HEK293T (cell line): ENCODE measurements at regions not wholly inside any gene's neighbourhood (a gene's known extent, or its start where the extent isn't known, plus 50 kb on each side); places are given as distances from the start of the nearest gene placed in this dataset.

Experiments
- BHLHE40 ChIP-seq: fragments of 450-650 bp; IDR thresholded peaks from 2 replicates; pipeline ENCODE4 v1.6.1; 2016; ENCODE audit warnings: mild to moderate bottlenecking, moderate library complexity, borderline replicate concordance
- CTBP1 ChIP-seq: fragments of 450-650 bp; IDR thresholded peaks from 2 replicates; pipeline ENCODE4 v1.6.1; 2016; ENCODE audit warnings: borderline replicate concordance
- ELF4 ChIP-seq: fragments of 450-650 bp; IDR thresholded peaks from 2 replicates; pipeline ENCODE4 v1.6.1; 2017; ENCODE audit warnings: antibody characterized with exemption
- FOXA1 ChIP-seq: fragments of 450-650 bp; IDR thresholded peaks from 2 replicates; pipeline ENCODE4 v1.6.1; 2016; ENCODE audit warnings: mild to moderate bottlenecking
- FOXK2 ChIP-seq: fragments of 450-650 bp; IDR thresholded peaks from 2 replicates; pipeline ENCODE4 v1.6.1; 2016; ENCODE audit warnings: mild to moderate bottlenecking
- NFRKB ChIP-seq: fragments of 450-650 bp; IDR thresholded peaks from 2 replicates; pipeline ENCODE4 v1.6.1; 2016; ENCODE audit warnings: mild to moderate bottlenecking, moderate library complexity
- SP1 ChIP-seq: fragments of 450-650 bp; IDR thresholded peaks from 2 replicates; pipeline ENCODE4 v1.6.1; 2017
- SUZ12 ChIP-seq: fragments of 450-650 bp; IDR thresholded peaks from 2 replicates; pipeline ENCODE4 v1.6.1; 2016; ENCODE audit warnings: mild to moderate bottlenecking
- TARDBP ChIP-seq: fragments of 450-650 bp; IDR thresholded peaks from 2 replicates; pipeline ENCODE4 v1.6.1; 2016
- ZNF384 ChIP-seq: fragments of 450-650 bp; IDR thresholded peaks from 2 replicates; pipeline ENCODE4 v1.6.1; 2016
- TF ChIP-seq, protein P1 (sequence below): fragments of 450-650 bp; IDR thresholded peaks from 2 replicates; pipeline ENCODE4 v1.6.1; 2016

- TF ChIP-seq NFRKB = no peak
- TF ChIP-seq SP1 = no peak
- no peak for TF ChIP-seq FOXA1
- no peak for TF ChIP-seq TARDBP
- TF ChIP-seq, protein P1, sequence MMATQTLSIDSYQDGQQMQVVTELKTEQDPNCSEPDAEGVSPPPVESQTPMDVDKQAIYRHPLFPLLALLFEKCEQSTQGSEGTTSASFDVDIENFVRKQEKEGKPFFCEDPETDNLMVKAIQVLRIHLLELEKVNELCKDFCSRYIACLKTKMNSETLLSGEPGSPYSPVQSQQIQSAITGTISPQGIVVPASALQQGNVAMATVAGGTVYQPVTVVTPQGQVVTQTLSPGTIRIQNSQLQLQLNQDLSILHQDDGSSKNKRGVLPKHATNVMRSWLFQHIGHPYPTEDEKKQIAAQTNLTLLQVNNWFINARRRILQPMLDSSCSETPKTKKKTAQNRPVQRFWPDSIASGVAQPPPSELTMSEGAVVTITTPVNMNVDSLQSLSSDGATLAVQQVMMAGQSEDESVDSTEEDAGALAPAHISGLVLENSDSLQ = no peak
- TF ChIP-seq SUZ12 = no peak
- no peak for TF ChIP-seq BHLHE40
- TF ChIP-seq ZNF384 = no peak
- TF ChIP-seq FOXK2 = no peak
- TF ChIP-seq ELF4 = no peak
- no peak for TF ChIP-seq CTBP1
These were observed 288.3 kb upstream of the NFE2L3 start for GRCh38 chr7:25863729-25864110.
